Dendritic cell treated with granulocyte-macrophage colony-stimulating factor and Interleukin-4, amounts not matched to agents 40 ng/mL and 50 ng/mL, for 4 days (primary cell): ENCODE measurements at regions not wholly inside any gene's neighbourhood (a gene's known extent, or its start where the extent isn't known, plus 50 kb on each side); places are given as distances from the start of the nearest gene placed in this dataset.

Source experiments
- H3K27ac Mint-ChIP-seq: one replicate; pipeline ENCODE4 v1.8.0; 2022; ENCODE audit warnings: mild to moderate bottlenecking, mixed read lengths
- H3K27me3 Mint-ChIP-seq: one replicate; pipeline ENCODE4 v1.8.0; 2022; ENCODE audit warnings: mild to moderate bottlenecking, mixed read lengths
- H3K36me3 Mint-ChIP-seq: one replicate; pipeline ENCODE4 v1.8.0; 2022; ENCODE audit warnings: low read depth, mixed read lengths
- H3K4me1 Mint-ChIP-seq: one replicate; pipeline ENCODE4 v1.8.0; 2022; ENCODE audit warnings: low read depth, mixed read lengths
- H3K4me3 Mint-ChIP-seq: one replicate; pipeline ENCODE4 v1.8.0; 2022; ENCODE audit warnings: mild to moderate bottlenecking, moderate library complexity, mixed read lengths
- H3K9me3 Mint-ChIP-seq: one replicate; pipeline ENCODE4 v1.8.0; 2022; ENCODE audit warnings: mixed read lengths
- intact Hi-C: fragments of 100-400 bp; cut with micrococcal nuclease; formaldehyde crosslinking; loops from one replicate; pipeline ENCODE4 v1.15.0; 2022

DNA sequence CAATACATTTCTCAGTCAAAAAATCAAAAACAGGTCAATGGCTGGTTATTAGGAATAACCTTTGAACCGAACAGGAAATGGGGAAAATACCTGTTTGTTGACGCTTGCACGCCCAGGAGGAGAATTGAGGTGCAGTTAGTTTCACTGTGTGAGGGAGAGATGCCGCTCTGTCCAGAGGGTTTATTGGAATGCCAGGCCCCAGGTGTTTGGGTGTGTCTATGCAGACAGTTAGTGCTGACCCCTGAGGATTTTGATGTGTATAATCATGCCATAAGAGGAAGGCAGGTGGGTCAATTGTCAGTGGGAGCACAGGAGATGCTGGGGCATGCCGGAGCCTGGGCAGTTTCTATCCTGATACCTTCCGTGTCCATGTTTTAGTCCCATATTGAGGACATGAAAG is 100.8 kb upstream of the DIO3 start:
- H3K27ac Mint-ChIP-seq: no peak overlapping the region
- no peaks in the 10 kb centered on the region for H3K4me1 Mint-ChIP-seq
- H3K4me3 Mint-ChIP-seq: no peak overlapping the region
- H3K9me3 Mint-ChIP-seq: no peaks in the 10 kb centered on the region
- intact Hi-C loops: no loop called here
- H3K36me3 Mint-ChIP-seq: no peaks in the 10 kb centered on the region
- peaks cover 40% of the 10 kb centered on the region for H3K27me3 Mint-ChIP-seq

DNA sequence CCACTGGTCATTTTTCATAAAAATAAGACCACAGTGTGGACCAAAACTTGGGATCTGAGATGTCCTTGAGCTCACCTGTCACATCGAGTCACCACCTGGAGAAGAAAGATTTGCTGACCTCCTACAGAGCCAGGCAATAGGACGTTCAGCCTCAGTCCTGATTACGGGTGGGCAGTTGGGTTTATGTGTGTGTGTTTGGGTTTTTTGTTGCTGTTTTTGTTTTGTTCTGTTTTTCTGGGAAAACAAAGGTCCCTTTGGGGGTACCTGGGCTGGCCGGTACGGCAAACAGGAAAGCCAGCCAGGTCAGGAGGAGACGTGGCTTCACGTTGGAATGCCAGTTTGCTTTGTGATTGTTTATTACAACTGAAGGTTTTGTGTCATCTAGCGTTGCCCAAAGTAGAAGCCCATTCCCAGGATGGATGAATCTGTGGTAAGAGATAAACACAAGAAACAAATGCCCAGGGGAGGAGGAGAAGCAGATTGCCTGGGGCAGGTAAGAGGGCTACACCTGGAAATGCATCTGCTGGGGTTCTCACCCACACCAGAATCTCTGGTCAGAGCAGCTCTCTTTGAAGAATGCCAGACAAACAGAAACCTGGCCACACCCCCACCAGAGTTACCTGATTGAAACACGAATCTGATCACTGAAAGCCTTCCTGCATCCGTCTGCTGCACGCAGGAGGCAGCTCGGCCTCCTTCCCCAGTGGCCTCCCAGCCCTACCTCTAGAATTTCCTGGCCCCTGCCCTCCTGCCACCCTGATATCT is 100.1 kb upstream of the DIO3 start:
- Mint-ChIP-seq H3K4me1 (no peaks in the 10 kb centered on the region), H3K9me3 (no peaks in the 10 kb centered on the region), H3K27me3 (peaks cover 34% of the 10 kb centered on the region), H3K4me3 (no peak overlapping the region), H3K36me3 (no peaks in the 10 kb centered on the region), H3K27ac (no peak overlapping the region)
- intact Hi-C loops: no loop called here

DNA sequence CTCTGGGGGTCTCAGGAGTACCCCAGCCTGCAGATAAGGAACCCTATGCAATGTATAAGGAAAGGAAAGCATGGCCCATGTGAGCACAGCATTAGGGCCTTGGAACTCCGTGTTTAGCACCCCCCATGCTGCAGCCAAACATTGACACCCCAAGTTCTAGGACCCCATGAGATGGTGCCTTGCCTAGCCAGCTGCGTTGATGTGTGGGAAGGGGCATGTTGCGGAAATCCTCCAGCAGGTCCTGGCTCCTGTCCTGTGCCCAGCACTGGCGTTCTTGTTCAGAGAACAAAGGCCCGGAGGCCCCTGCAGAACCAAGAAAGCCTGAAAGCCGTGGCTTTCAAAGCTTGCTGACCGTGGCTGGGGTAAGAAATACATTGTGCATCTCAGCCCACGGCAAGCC is 99.4 kb upstream of the DIO3 start:
- H3K9me3 Mint-ChIP-seq: no peaks in the 10 kb centered on the region
- no peaks in the 10 kb centered on the region for H3K4me1 Mint-ChIP-seq
- no peak overlapping the region for H3K4me3 Mint-ChIP-seq
- H3K27me3 Mint-ChIP-seq: peaks cover 27% of the 10 kb centered on the region
- intact Hi-C loops: no loop called here
- no peak overlapping the region for H3K27ac Mint-ChIP-seq
- no peaks in the 10 kb centered on the region for H3K36me3 Mint-ChIP-seq

DNA sequence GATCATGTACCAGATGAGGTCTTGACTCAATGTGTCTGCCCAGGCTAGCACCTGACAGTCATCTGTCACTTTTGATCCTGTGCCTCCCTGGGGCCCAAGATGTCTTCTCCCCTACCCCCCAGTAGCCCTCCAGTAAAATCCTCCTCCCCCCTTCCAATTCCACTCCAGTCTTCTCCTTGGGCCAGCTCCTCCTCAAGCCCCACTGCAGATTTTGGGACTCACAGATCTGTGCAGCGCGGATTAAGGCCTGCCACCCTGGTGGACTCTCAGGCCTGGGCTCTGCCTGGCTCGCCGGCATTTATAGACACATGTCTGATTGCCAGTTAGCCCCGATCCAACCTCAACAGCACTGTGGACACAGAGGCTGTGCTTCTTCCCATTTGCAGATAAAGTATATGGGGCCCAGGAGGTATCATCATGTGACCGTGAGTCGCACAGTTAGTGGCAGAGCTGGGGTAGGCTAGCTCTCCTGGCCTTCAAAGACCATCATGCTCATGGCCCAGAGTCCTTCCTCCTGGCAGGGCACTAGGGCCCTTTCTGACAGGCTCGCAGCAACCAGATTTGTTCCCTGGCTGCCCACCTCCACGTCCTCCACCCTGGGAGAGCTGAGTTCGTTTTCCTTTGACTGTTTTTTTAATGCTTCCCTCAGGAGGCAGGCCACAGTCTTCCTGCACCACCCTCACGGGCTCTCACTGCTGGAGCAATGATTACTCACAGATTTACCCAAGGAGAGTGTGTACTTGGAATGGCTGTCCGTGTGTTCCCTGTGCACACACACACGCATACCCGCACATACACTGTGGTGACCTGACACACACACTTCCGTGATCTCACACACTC is 98.3 kb upstream of the DIO3 start:
- intact Hi-C loops: no loop called here
- no peaks in the 10 kb centered on the region for H3K36me3 Mint-ChIP-seq
- H3K27me3 Mint-ChIP-seq: peaks cover 23% of the 10 kb centered on the region
- no peak overlapping the region for H3K27ac Mint-ChIP-seq
- H3K4me1 Mint-ChIP-seq: no peaks in the 10 kb centered on the region
- no peaks in the 10 kb centered on the region for H3K9me3 Mint-ChIP-seq
- H3K4me3 Mint-ChIP-seq: no peak overlapping the region

DNA sequence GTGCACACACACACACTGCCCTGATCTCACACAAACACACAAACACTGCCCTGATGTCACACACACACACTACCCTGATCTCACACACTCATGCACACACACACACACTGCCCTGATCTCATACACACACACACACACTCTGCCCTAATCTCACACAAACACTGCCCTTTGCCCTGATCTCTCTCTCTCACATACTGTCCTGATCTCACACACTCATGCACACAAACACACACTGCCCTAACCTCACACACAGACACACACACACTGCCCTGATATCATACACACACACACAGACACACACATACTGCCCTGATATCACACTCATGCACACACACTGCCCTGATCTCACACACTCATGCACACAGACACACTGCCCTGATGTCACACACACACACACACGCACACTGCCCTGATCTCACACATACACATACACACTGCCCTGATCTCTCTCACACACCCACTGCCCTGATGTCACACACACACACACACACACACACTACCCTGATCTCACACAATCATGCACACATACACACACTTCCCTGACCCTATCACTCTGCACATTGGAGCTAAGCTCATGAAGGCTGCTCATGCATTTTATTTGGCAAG is 97.6 kb upstream of the DIO3 start:
- intact Hi-C loops: no loop called here
- Mint-ChIP-seq H3K36me3 (no peaks in the 10 kb centered on the region), H3K9me3 (no peaks in the 10 kb centered on the region), H3K27me3 (peaks cover 21% of the 10 kb centered on the region), H3K4me3 (no peak overlapping the region), H3K27ac (no peak overlapping the region), H3K4me1 (no peaks in the 10 kb centered on the region)

DNA sequence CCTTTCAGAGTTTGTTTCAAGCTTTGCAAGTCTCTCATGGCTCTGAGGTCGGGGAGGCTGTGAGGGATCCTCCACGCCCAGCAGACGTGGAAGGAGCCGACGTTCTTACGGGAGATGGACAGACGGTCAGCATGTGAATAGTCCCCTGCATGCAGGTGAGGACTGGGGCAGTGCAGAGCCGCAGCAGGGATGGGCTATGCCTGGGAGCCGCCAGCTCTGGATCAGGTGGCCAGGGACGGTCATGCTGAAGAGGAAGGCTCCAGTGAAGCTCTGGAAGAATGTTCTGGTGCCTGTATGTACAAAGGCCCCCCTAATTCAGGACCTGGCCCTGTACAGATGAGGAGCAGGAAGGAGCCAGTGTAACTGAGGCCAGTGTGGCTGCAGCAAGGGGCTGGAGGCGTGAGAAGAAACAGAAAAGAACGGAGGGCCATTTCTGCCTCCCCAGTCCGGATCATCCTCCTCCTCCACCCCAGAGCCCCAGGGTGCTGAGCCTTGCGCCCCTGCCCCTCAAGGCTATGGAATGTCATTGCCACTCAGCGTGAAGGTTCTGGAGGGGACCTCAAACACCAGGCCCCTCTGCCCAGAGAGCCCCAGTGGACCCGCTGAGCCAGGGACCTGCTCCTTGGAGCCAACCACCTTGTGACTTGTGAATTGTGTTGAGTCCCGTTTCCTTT is 96.8 kb upstream of the DIO3 start:
- H3K4me3 Mint-ChIP-seq: no peak overlapping the region
- peaks cover 18% of the 10 kb centered on the region for H3K27me3 Mint-ChIP-seq
- no peaks in the 10 kb centered on the region for H3K4me1 Mint-ChIP-seq
- no peaks in the 10 kb centered on the region for H3K9me3 Mint-ChIP-seq
- no peak overlapping the region for H3K27ac Mint-ChIP-seq
- intact Hi-C loops: no loop called here
- no peaks in the 10 kb centered on the region for H3K36me3 Mint-ChIP-seq

DNA sequence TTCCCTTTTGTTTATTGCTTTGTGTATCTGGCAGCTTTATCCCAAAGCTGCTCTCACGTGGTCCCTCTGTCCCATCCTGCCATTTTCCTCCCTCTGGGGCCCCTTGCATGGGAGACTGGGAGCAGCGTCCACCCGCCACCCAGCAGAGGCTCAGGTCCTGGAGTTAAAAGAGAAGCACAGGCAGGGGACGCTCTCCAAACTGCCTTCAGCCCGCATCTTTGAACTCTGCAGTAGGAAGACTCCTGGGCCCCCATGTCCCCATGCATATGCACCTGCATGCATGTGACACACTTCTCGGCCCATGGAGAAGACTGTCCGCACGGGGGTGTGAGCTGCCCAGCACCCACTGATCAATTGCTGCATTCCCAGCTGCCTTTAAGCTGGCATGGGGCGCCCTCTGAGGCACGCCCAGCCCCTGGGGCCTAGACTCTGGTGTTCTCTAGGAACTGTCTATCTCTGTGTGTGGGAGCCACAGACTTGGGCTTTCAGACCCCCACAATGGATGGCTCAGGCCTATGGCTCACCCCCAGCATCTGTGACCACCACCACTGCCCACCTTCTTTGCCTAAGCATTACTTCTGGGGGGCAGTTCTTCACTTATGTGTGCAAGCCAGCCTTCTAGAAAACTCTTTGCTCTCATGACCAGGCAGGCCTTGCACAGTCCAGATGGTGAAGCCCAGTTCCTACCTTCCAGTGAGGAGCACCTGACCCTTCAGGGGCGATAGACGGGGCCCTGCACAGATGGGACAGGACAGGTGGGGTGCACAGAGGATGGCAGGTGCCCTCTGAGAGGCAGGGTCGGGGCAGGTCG is 96.1 kb upstream of the DIO3 start:
- Mint-ChIP-seq H3K27ac (no peak overlapping the region), H3K27me3 (peaks cover 16% of the 10 kb centered on the region), H3K4me3 (no peak overlapping the region), H3K4me1 (no peaks in the 10 kb centered on the region), H3K36me3 (no peaks in the 10 kb centered on the region), H3K9me3 (no peaks in the 10 kb centered on the region)
- intact Hi-C loops: no loop called here

DNA sequence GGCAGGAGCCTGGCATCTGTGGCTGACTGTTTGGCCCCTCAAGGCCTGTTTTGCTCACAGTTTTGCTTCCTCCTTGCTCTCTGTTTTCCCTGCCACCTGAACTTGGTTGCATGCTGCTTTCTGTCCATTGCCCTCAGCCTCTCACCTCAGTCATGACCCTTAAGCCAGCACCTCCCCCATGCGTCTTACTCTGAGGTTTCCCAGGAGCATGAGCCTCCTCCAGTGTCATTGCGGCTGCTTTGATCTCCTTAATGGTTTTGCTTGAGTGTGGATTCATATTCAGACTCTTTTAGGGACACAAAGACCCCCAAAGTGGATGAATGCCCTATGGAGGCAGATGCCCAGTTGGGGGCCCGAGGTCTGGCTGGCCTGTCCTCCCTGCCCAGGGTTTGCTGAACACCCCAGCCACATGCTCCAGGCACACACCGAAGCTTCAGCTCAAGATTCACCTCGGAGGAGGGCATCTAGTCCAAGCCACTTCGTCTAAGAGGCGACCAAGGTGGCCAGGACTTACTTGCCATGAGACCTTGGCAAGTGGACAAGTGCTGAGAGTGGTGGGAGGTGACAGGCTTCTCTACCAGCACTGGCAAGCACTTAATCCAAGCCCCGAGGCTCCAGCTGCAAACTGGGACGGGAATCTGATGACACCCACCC is 95.4 kb upstream of the DIO3 start:
- Mint-ChIP-seq H3K27me3 (peaks cover 9% of the 10 kb centered on the region), H3K36me3 (no peaks in the 10 kb centered on the region), H3K4me3 (no peak overlapping the region), H3K4me1 (no peaks in the 10 kb centered on the region), H3K27ac (no peak overlapping the region), H3K9me3 (no peaks in the 10 kb centered on the region)
- intact Hi-C loops: no loop called here

DNA sequence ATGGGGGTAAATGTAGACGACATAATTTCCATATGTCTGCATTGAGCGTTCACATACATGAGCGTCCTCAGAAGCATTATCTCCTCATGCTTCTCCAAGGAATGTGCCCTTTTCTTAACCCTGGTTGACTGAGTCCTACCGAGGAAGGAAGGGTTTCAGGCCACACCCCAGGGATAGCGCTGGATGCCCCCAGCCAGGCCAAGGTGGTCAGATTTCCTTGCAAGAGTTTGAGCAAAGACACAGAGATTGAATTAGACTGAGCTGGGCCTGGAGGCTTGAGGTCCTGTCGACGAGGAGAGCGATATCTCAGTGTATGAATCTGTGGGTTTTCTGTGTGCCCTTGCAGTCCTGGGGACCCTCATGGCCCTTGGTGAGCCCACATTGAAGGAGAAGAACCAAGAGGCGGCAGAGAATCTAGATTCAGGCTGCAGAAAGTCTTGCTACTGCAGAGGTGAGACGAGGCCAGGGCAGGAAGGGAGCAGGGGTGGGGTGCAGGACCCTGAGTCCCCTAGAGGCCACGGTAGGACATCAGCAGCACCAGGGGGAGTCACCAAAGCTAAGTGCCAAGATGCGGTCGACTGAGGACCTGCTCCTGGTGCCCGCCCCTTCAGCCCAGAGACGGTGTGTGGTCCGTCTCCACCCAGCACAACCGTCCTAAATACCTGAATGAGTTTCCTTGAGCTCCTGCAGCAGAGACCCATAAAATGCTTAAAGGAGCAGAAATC is 94.7 kb upstream of the DIO3 start:
- Mint-ChIP-seq H3K4me3 (no peak overlapping the region), H3K27me3 (peaks cover 3% of the 10 kb centered on the region), H3K27ac (no peak overlapping the region), H3K36me3 (no peaks in the 10 kb centered on the region), H3K4me1 (no peaks in the 10 kb centered on the region), H3K9me3 (no peaks in the 10 kb centered on the region)
- intact Hi-C loops: no loop called here

DNA sequence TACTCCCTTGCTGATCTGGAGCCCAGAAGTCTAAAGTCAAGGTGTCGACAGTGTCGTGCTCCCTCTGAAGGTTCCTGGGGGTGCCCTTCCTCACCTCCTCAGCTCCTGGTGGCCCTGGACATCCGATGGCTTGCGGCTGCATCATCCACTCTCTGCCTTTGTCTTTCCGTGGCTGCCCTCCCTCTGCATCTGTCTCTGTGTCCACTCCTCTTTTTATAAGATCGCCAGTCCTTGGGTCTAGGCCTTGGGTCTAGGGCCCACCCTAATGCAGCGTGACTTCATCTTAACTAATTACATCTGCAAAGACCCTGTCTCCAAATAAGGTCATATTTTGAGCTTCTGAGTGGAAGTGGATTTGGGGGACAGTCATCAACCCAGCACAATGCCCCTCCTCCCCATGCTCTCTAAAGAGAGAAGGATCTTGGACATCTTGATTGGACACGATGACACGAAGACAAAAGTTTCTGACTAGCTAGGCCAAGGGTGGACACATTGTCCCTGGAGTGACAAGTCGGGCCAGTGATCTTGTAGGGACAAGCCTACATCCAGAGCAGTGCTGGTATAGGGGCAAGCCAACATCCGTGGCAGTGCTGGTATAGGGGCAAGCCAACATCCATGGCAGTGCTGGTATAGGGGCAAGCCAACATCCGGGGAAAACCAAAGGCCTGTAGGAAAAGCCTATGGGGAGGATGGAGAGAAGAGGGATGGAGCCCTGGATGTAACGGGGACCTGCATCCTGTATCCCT is 93.9 kb upstream of the DIO3 start:
- Mint-ChIP-seq H3K27me3 (no peaks in the 10 kb centered on the region), H3K4me1 (no peaks in the 10 kb centered on the region)

DNA sequence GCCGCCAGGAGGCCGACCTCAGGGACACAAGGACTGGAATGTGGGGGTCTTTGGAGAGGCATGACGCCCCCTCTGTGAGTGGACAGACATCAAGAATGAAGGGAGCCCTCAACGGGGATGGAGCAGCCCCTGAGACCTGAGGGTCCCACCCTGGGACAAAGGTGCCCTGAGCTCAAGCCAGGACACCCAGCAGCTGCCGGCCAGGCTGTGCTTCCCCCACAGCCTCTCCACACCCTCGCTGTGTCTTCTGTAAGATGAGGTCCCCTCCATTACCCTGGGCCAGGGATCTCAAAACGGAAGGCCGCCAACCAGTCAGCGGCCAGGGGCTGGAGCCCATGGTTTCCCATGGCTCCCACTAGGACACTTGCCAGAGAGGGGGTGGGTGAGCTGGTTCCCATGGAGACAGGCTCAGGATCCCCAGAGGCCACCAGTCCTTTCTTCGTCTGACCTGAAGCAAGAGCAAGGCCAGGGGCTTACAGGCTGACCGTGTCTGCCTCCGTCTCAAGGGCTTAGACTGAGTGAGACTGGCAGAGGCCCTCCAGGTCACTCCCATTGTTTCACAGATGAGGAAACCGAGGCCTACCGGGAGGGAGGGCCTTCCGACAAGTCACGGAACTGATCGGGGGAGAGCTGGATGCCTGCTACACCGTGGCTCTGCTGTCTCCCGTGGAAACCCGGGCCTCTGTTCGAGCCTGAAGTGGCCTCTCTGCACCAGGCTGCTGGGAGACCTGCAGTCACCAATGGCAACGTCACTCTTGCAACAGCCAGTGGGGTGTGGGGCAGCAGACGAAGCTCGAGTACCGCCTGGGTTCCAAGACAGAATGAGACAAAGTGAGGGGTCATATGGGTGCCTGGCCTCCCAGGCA is 91.7 kb upstream of the DIO3 start:
- H3K27me3 Mint-ChIP-seq: no peaks in the 10 kb centered on the region
- H3K9me3 Mint-ChIP-seq: no peaks in the 10 kb centered on the region
- intact Hi-C loops: no loop called here
- H3K36me3 Mint-ChIP-seq: no peaks in the 10 kb centered on the region
- H3K4me3 Mint-ChIP-seq: no peak overlapping the region
- no peak overlapping the region for H3K27ac Mint-ChIP-seq
- H3K4me1 Mint-ChIP-seq: no peaks in the 10 kb centered on the region

More for the DNA sequence above, 93.9 kb upstream of the DIO3 start:
- no peaks in the 10 kb centered on the region for H3K36me3 Mint-ChIP-seq
- no peak overlapping the region for H3K27ac Mint-ChIP-seq
- no peak overlapping the region for H3K4me3 Mint-ChIP-seq
- no peaks in the 10 kb centered on the region for H3K9me3 Mint-ChIP-seq
- intact Hi-C loops: no loop called here
